ENCODE measurements at regions not wholly inside any gene's neighbourhood (a gene's known extent, or its start where the extent isn't known, plus 50 kb on each side); places are given as distances from the start of the nearest gene placed in this dataset.

GRCh38 chr4:31415629-31416028 is 695.5 kb downstream of the PCDH7 start:
- no peak for TF ChIP-seq GATA2 (IDR thresholded peaks at IDR 0.05; ENCODE audit: low read depth, low read length)
- TF ChIP-seq GATA3 (IDR thresholded peaks at IDR 0.05; ENCODE audit: low read depth, low read length) = no peak

Data from SH-SY5Y (cell line).